GM12878 (cell line): ENCODE measurements at regions not wholly inside any gene's neighbourhood (a gene's known extent, or its start where the extent isn't known, plus 50 kb on each side); places are given as distances from the start of the nearest gene placed in this dataset.

Experiments
- ATAC-seq: fragments of 200-7000 bp; cut with Tn5 transposase; 3 replicates; pipeline ENCODE4 v1.9.1; 2020; ENCODE audit warnings: mild to moderate bottlenecking, moderate library complexity
- BruUV-seq: library from RNA; stranded (reverse); fragments of 400-500 nt; replicated peaks from 2 replicates; lab custom pipeline; 2021; lab: Mats Ljungman, UMichigan
- CTCF ChIA-PET: fragments of 300-600 bp; sonication (Branson Sonifier 250); formaldehyde crosslinking; extraction: SDS; loops from one replicate; lab custom pipeline; 2021; ENCODE audit warnings: inconsistent platforms; lab: Yijun Ruan, JAX
- POLR2A ChIA-PET: fragments of 350-600 bp; formaldehyde crosslinking; extraction: SDS; loops from one replicate; lab custom pipeline; 2021; ENCODE audit warnings: inconsistent platforms; lab: Charles Lee
- RAD21 ChIA-PET: fragments of 300-600 bp; sonication (Branson Sonifier 250); formaldehyde crosslinking; loops from one replicate; lab custom pipeline; 2023; ENCODE audit warnings: antibody characterized with exemption; ENCODE audit not compliant: unreplicated experiment; lab: Charles Lee
- SMC1A ChIA-PET: fragments of 300-600 bp; sonication (Branson Sonifier 250); formaldehyde crosslinking; loops from one replicate; lab custom pipeline; 2023; ENCODE audit not compliant: unreplicated experiment, uncharacterized antibody; lab: Charles Lee
- DNase-seq: peaks from one replicate; pipeline ENCODE4 v3.0.0-alpha.2; 2011; ENCODE audit warnings: low read depth, low spot score
- FAIRE-seq: peaks from 3 replicates; lab custom pipeline; 2011; peaks lifted over from hg19 to GRCh38; lab: Jason Lieb, UNC
- H2AFZ ChIP-seq: 2 replicates; pipeline ENCODE4 v1.6.0; 2011; ENCODE audit warnings: low read depth, low read length, control low read depth; ENCODE audit not compliant: control insufficient read depth
- H3K27ac ChIP-seq: 2 replicates; pipeline ENCODE4 v1.5.1; 2011; ENCODE audit warnings: control low read depth; ENCODE audit not compliant: control insufficient read depth, insufficient read depth
- H3K27me3 ChIP-seq, 2 experiments: replicated peaks in 1 of 2; 2 replicates each; pipeline versions ENCODE4 v1.6.0 to v1.6.1; 2011; ENCODE audit warnings: low read length in 1 of 2; ENCODE audit not compliant: control insufficient read depth in 2 of 2, insufficient read depth in 2 of 2
- H3K36me3 ChIP-seq, 2 experiments: 2 replicates each; pipeline ENCODE4 v1.5.1; 2011; ENCODE audit warnings: low read length in 1 of 2; ENCODE audit not compliant: control insufficient read depth in 2 of 2, insufficient read depth in 2 of 2
- H3K4me1 ChIP-seq: 2 replicates; pipeline ENCODE4 v1.6.1; 2011; ENCODE audit warnings: mild to moderate bottlenecking, low read length, moderate library complexity, mixed read lengths; ENCODE audit not compliant: control insufficient read depth, insufficient read depth
- H3K4me2 ChIP-seq: 2 replicates; pipeline ENCODE4 v1.6.0; 2011; ENCODE audit warnings: control low read depth; ENCODE audit not compliant: control insufficient read depth, insufficient read depth
- H3K4me3 ChIP-seq: fragments of 200-600 bp; sonication (generic); 2 replicates; pipeline ENCODE4 v1.5.1; 2016
- H3K79me2 ChIP-seq: 2 replicates; pipeline ENCODE4 v1.6.0; 2011; ENCODE audit warnings: low read length; ENCODE audit not compliant: control insufficient read depth, insufficient read depth
- H3K9ac ChIP-seq: 2 replicates; pipeline ENCODE4 v1.8.0; 2011; ENCODE audit warnings: low read length, control low read depth, mixed read lengths; ENCODE audit not compliant: control insufficient read depth, insufficient read depth
- H3K9me3 ChIP-seq: replicated peaks from 3 replicates; pipeline ENCODE4 v1.5.1; 2011; ENCODE audit warnings: mild to moderate bottlenecking, low read length; ENCODE audit not compliant: control insufficient read depth, insufficient read depth
- H4K20me1 ChIP-seq: 2 replicates; pipeline ENCODE4 v1.6.0; 2011; ENCODE audit not compliant: control insufficient read depth, insufficient read depth
- BCL11A ChIP-seq: IDR thresholded peaks from 2 replicates; pipeline ENCODE4 v1.6.1; 2011; ENCODE audit warnings: low read depth, low read length
- EZH2 ChIP-seq: IDR thresholded peaks from 2 replicates; pipeline ENCODE4 v1.6.1; 2012; ENCODE audit warnings: low read depth, mild to moderate bottlenecking, control low read depth, inconsistent platforms, low read length, borderline replicate concordance; ENCODE audit not compliant: control insufficient read depth
- IRF3 ChIP-seq: fragments of 450-650 bp; IDR thresholded peaks from 2 replicates; pipeline ENCODE4 v1.6.1; 2014; ENCODE audit warnings: mild to moderate bottlenecking
- NR2C1 ChIP-seq: fragments of 450-650 bp; IDR thresholded peaks from 2 replicates; pipeline ENCODE4 v1.6.1; 2017; ENCODE audit warnings: antibody characterized with exemption, mild to moderate bottlenecking, moderate library complexity
- RB1 ChIP-seq: fragments of 450-650 bp; formaldehyde crosslinking; IDR thresholded peaks from 2 replicates; pipeline ENCODE4 v1.6.1; 2017; ENCODE audit warnings: mild to moderate bottlenecking, borderline replicate concordance
- SRF ChIP-seq, 2 experiments: IDR thresholded peaks; 2 replicates each; pipeline ENCODE4 v1.6.1; 2011; ENCODE audit warnings: low read depth in 2 of 2, low read length in 2 of 2, mild to moderate bottlenecking in 1 of 2, moderate library complexity in 1 of 2
- ZZZ3 ChIP-seq: IDR thresholded peaks from 2 replicates; pipeline ENCODE4 v1.6.1; 2011; ENCODE audit warnings: low read depth; ENCODE audit not compliant: control insufficient read depth, insufficient read length
- WGBS: methylation state at CpG from one replicate; pipeline ENCODE4 v1.1.6; 2016; ENCODE audit warnings: low lambda C conversion rate; ENCODE audit not compliant: insufficient replicate concordance, insufficient coverage; ENCODE audit errors: missing lambda C conversion rate; 5-methylcytosine and 5-hydroxymethylcytosine counted together
- in situ Hi-C: fragments of 300-500 bp; cut with MboI; formaldehyde crosslinking; loops from 9 replicates; pipeline ENCODE4 v1.14.3; 2018; ENCODE audit warnings: mixed read lengths
- intact Hi-C: fragments of 100-400 bp; cut with micrococcal nuclease; formaldehyde crosslinking; loops from one replicate; pipeline ENCODE4 v1.14.2; 2022; ENCODE audit not compliant: unreplicated experiment
- TF ChIP-seq, protein P1 (sequence below): fragments of 450-650 bp; IDR thresholded peaks from 2 replicates; pipeline ENCODE4 v1.6.1; 2017; ENCODE audit warnings: mild to moderate bottlenecking, low read depth, inconsistent platforms; ENCODE audit not compliant: poor library complexity, severe bottlenecking
- TF ChIP-seq, protein P2 (sequence below): fragments of 150-350 bp; IDR thresholded peaks from 2 replicates; pipeline ENCODE4 v1.6.1; 2014; ENCODE audit warnings: mild to moderate bottlenecking, low read depth, low read length
- TF ChIP-seq, protein P3 (sequence below): fragments of 450-650 bp; IDR thresholded peaks from 2 replicates; pipeline ENCODE4 v1.6.1; 2017; ENCODE audit warnings: mild to moderate bottlenecking, moderate library complexity

- peaks cover 0 to 1% of the 10 kb centered on the region in 2 experiments; a peak in 1 of 4 replicates for H3K27me3 ChIP-seq
- in situ Hi-C loops (no loop called here), intact Hi-C loops (no loop called here)
- ATAC-seq (no peak), DNase-seq (no peak), FAIRE-seq (no peak)
- WGBS, result 11% methylated on average over 5 of the region's 5 CpGs
- ChIA-PET CTCF (no interaction called here), POLR2A (no interaction called here), RAD21 (no interaction called here), SMC1A (no interaction called here)
- no peaks in the 10 kb centered on the region for H3K9me3 ChIP-seq
- no peaks in the 10 kb centered on the region for H3K79me2 ChIP-seq
- H3K4me3 ChIP-seq, result no peak overlapping the region
- no peak overlapping the region for H2AFZ ChIP-seq
- no peaks in the 10 kb centered on the region for H4K20me1 ChIP-seq
- H3K27ac ChIP-seq, result no peak overlapping the region
- no peaks in the 10 kb centered on the region for H3K36me3 ChIP-seq
- H3K4me2 ChIP-seq, result no peak overlapping the region
- BruUV-seq, result no TSS peak
- H3K4me1 ChIP-seq, result no peaks in the 10 kb centered on the region
- no peak overlapping the region for H3K9ac ChIP-seq
- TF ChIP-seq NR2C1 (no peak), BCL11A (no peak), ZZZ3 (no peak), IRF3 (no peak), EZH2 (no peak), SRF (IDR thresholded peaks at IDR 0.05; ENCODE audit: low read depth in 2 of 2, low read length in 2 of 2) (no peak), RB1 (no peak)
- TF ChIP-seq, protein P1, sequence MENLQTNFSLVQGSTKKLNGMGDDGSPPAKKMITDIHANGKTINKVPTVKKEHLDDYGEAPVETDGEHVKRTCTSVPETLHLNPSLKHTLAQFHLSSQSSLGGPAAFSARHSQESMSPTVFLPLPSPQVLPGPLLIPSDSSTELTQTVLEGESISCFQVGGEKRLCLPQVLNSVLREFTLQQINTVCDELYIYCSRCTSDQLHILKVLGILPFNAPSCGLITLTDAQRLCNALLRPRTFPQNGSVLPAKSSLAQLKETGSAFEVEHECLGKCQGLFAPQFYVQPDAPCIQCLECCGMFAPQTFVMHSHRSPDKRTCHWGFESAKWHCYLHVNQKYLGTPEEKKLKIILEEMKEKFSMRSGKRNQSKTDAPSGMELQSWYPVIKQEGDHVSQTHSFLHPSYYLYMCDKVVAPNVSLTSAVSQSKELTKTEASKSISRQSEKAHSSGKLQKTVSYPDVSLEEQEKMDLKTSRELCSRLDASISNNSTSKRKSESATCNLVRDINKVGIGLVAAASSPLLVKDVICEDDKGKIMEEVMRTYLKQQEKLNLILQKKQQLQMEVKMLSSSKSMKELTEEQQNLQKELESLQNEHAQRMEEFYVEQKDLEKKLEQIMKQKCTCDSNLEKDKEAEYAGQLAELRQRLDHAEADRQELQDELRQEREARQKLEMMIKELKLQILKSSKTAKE, result no peak
- TF ChIP-seq, protein P2, sequence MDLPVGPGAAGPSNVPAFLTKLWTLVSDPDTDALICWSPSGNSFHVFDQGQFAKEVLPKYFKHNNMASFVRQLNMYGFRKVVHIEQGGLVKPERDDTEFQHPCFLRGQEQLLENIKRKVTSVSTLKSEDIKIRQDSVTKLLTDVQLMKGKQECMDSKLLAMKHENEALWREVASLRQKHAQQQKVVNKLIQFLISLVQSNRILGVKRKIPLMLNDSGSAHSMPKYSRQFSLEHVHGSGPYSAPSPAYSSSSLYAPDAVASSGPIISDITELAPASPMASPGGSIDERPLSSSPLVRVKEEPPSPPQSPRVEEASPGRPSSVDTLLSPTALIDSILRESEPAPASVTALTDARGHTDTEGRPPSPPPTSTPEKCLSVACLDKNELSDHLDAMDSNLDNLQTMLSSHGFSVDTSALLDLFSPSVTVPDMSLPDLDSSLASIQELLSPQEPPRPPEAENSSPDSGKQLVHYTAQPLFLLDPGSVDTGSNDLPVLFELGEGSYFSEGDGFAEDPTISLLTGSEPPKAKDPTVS, result no peak
- TF ChIP-seq, protein P3, sequence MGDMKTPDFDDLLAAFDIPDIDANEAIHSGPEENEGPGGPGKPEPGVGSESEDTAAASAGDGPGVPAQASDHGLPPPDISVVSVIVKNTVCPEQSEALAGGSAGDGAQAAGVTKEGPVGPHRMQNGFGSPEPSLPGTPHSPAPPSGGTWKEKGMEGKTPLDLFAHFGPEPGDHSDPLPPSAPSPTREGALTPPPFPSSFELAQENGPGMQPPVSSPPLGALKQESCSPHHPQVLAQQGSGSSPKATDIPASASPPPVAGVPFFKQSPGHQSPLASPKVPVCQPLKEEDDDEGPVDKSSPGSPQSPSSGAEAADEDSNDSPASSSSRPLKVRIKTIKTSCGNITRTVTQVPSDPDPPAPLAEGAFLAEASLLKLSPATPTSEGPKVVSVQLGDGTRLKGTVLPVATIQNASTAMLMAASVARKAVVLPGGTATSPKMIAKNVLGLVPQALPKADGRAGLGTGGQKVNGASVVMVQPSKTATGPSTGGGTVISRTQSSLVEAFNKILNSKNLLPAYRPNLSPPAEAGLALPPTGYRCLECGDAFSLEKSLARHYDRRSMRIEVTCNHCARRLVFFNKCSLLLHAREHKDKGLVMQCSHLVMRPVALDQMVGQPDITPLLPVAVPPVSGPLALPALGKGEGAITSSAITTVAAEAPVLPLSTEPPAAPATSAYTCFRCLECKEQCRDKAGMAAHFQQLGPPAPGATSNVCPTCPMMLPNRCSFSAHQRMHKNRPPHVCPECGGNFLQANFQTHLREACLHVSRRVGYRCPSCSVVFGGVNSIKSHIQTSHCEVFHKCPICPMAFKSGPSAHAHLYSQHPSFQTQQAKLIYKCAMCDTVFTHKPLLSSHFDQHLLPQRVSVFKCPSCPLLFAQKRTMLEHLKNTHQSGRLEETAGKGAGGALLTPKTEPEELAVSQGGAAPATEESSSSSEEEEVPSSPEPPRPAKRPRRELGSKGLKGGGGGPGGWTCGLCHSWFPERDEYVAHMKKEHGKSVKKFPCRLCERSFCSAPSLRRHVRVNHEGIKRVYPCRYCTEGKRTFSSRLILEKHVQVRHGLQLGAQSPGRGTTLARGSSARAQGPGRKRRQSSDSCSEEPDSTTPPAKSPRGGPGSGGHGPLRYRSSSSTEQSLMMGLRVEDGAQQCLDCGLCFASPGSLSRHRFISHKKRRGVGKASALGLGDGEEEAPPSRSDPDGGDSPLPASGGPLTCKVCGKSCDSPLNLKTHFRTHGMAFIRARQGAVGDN, result no peak
Observed at GRCh38 chr1:37131281-37131680, 97.0 kb upstream of the GRIK3 start.
